NCI-H2196 (cell line): ENCODE measurements at regions not wholly inside any gene's neighbourhood (a gene's known extent, or its start where the extent isn't known, plus 50 kb on each side); places are given as distances from the start of the nearest gene placed in this dataset.
A peak's percentile ranks its signal among the peaks of the same experiment; 100 is the strongest.
"Not testable (repeated sequence)": the region's sequence is repeated elsewhere in the genome, so short reads cannot be mapped to it uniquely, and the experiment has no call there.

Source experiments
- DNase-seq: peaks from one replicate; lab custom pipeline; 2025; ENCODE audit not compliant: unreplicated experiment; lab: John Stamatoyannopoulos, UW

DNA sequence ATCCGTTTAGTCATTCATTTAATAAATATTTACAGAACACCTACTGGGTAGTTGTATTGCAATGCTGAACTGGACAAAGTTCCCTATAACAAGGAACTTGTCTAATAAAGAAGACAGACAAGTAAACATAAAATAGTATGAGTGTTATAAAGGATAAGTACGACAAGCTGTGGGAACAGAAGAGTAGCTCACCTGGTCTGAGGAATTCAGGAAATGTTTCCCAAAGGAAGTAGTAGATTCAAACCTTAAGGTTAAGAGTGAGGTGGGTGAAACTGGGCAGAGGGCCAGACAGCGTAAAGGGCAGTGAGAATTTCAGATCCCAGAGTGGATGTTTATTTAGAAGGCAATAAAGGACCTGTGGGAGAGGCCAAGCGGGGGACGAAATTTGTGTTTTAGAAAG, 72.3 kb upstream of the CD2AP start:
- no peak for DNase-seq

DNA sequence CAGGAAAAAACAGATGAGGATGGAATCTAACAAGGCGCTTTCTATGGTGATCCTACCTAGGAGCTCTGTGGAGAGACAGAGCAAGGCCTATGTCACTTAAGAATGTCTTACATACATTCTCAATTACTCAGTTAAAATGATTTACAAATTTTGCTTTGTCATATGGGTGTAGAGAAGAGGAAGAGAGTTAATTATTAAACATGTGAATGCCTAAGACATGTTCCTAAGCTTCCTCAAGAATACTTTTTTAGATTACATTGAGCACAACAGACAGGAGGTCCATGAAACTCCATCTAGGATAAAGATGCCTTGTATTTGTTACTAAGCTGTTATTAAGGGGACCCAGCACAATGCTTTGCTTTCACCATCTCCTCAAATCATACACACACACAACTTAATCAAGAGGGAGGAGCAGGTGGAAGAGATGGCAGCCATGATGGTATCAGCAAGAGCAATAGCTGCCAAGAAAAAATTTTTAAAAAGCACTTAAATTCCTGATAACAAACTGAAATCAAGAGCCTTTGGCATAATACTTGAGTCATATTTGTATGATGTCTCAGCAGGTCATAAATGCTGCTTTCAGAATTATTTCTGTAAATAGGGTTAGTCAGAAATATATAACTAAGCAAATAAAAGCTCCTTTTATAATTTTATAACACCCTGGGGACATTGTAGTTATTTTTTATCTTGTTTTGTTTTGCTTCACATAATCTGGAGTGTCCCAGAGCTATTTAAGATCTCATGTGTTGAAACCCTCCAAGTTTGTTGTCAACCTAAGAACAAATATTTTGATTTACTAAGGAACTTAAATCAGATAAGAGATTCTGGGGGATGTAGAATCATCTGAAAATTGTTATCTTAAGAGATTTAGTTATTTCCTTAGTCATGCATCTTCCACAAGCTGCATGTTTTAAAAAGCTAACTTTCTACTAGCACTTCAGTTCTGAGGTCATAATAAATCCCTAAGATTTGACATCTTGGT, 70.0 kb upstream of the CD2AP start:
- DNase-seq, result peak; percentile 22

- peak; percentile 57 for DNase-seq
These were observed 63.7 kb upstream of the CD2AP start for GRCh38 chr6:47413752-47414422.

DNA sequence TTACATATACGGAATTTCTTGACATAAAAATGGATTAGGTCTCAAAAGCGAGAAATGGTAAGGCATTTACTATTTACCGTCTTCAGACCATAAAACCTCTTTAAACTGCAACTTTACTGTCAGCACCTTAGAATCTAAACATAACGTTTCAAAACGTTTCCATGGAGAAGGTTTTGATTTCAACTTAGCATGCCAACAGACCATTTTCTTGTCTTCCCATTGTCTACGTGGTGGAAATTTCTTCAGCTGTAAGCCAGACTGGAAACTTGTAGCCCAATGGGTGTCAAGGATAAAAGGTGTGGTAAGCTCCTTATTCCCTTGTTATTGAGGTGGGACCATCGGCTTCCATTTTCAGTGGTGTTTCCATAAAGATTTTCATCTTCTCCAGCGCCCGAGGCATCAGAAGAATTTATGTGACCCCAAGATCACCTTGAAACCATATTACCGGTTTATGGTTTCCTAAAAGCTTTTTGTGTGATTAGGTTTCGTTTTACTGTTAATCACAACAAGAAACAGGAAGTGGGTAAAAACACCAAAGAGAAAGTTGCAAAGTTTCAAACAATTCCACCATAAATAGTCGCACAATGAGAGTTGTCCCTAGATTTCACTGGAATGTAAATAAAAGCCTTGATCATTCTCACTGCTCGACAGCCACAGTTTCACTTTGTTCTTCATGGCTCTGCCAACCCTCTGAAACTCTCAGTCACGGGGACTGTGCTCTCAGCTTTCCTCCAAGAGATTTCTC, 63.0 kb upstream of the CD2AP start:
- no peak for DNase-seq

DNA sequence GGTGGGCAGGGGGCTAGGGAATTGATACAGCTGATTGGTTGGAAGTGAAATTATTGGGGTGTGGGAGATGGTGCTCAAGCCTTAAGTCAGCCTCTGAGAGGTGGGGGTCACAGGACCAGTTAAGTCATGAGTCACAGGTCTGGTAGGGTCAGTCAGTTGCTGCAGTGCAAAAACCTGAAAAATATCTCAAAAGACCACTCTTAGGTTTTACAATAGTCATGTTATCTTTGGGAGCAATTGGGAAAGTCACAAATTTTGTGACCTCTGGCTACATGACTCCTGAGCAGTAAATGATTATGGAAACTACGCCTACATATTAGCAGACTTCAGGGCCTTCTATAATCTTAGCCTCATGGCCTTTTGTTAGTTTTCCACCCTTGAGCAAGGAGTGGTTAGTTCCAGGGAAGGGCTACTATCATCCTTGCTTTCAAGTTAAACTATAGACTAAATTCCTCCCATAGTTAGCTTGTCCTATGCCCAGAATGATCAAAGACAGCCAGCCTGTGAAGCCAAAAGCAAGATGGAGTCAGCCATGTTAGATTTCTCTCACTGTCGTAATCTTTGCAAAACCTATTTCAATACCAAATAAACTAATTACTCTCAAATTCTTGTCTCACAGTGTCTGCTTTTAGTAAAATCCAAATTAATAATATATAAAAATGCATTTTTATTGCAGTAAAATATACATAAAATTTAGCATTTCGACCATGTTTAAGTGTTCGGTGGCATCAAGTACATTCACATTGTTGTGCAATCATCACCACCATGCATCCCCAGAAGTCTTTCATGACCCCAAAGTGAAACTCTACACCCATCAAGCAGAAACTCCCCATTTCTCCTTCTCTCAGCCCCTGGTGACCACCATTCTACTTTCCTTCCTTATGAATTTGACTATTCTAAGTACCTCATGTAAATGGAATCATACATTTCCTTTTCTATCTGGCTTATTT, 60.9 kb upstream of the CD2AP start:
- no peak for DNase-seq

GRCh38 chr6:47419621-47420020, 58.0 kb upstream of the CD2AP start:
- DNase-seq, result no peak

GRCh38 chr6:47420394-47421371, 56.9 kb upstream of the CD2AP start:
- DNase-seq, result no peak

GRCh38 chr6:47423079-47423478, 54.5 kb upstream of the CD2AP start:
- no peak for DNase-seq

DNA sequence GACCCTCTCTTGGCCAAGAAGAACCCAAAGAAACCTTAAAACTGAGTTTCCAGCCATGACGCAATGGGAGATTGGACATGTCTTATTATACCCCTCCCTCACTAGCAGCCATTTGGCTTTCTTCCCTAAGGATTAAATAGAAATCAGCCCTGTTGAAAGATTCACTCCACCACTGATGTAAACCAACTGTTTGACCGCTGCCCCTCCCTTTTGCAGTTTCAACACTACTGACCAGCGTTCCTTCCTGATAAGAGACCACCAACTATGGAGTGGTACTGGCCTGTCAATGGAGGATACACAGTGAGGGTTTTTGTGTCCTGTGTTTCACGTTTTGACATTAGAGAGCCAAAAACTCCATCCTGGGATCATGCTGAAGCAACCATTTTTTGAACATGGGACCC, 53.2 kb upstream of the CD2AP start:
- DNase-seq, result no peak

- DNase-seq, result not testable (repeated sequence)
These were observed 51.9 kb upstream of the CD2AP start for GRCh38 chr6:47425724-47426123.

DNA sequence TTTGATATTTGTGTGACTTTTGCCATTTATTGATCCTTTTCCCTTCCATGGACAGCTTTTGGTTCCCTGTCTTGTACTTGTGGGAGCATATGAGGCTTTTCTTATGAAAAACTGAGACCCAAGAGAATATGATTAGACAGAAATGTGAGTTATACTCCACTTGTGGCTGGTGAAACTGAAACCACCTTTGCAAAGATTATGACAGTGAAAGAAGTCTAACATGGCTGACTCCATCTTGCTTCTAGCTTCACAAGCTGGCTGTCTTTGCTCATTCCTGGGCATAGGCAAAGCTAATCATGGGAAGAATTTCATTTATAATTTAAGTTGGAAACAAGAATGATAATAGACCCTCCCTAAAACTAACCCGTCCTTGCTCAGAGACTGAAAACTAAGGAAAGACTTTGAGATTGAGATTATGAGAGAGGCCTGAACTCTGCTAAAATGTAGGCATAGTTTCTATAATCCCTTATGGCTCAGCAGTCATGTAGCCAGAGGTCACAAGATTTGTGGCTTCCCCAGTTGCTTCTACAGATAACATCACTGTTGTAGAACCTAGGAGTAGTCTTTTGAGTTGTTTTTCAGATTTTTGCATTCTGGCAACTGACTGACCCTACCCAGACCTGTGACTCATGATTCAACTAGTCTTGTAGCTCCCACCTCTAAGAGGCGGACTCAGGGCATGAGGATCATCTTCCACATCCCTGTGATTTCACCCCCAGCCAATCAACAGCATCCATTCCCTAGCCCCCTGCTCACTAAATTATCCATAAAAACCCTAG, 50.9 kb upstream of the CD2AP start:
- DNase-seq, result no peak

DNA sequence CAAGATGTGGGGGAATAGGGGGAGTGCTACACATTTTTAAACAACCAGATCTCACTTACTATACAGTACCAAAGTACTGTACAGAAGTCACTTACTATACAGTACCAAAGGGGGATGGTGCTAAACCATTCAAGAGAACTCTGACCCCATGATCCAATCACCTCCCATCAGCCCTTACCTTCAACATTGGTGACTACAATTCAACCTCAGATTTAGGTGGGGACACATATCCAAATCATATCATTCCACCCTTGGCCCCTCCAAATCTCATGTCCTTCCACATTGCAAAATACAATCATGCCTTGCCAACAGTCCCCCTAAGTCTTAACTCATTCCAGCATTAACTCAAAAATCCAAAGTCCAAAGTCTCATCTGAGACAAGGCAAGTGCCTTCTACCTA, 49.9 kb upstream of the CD2AP start:
- no peak for DNase-seq
